Breast epithelium (tissue), 3 donors: ENCODE measurements at regions not wholly inside any gene's neighbourhood (a gene's known extent, or its start where the extent isn't known, plus 50 kb on each side); places are given as distances from the start of the nearest gene placed in this dataset.

Source experiments
- CTCF ChIP-seq, 3 donors: fragments of 450-650 bp; IDR thresholded peaks; one replicate each; pipeline ENCODE4 v1.5.1; 2016 to 2017; ENCODE audit warnings: antibody characterized with exemption in 3 of 3, mild to moderate bottlenecking in 3 of 3, moderate library complexity in 3 of 3
- POLR2A ChIP-seq: fragments of 450-650 bp; IDR thresholded peaks from one replicate; pipeline ENCODE4 v1.6.1; 2016; ENCODE audit warnings: antibody characterized with exemption, mild to moderate bottlenecking, moderate library complexity
- POLR2AphosphoS5 ChIP-seq, 3 donors: sonication (generic); formaldehyde crosslinking; IDR thresholded peaks; one replicate each; pipeline ENCODE4 v1.6.1; 2017; ENCODE audit warnings: antibody characterized with exemption in 3 of 3

GRCh38 chr18:72100465-72101004, 443.6 kb downstream of the CBLN2 start:
- TF ChIP-seq CTCF (IDR thresholded peaks at IDR 0.05): no peak
- TF ChIP-seq POLR2AphosphoS5 (IDR thresholded peaks at IDR 0.05): no peak
- no peak for TF ChIP-seq POLR2A
